Stimulated activated CD8-positive, alpha-beta memory T cell treated with anti-CD3 and anti-CD28 coated beads, Interleukin-4, amount 100 ng/mL, for 1 hour (primary cell): ENCODE measurements at regions not wholly inside any gene's neighbourhood (a gene's known extent, or its start where the extent isn't known, plus 50 kb on each side); places are given as distances from the start of the nearest gene placed in this dataset.

Source experiments
- DNase-seq, 2 donors: peaks; one replicate each; pipeline ENCODE4 v3.0.0-alpha.2; 2020; ENCODE audit warnings: low read depth in 2 of 2, low spot score in 1 of 2

GRCh38 chr11:128266893-128267292, 320.5 kb downstream of the ETS1 start:
- no peak for DNase-seq

GRCh38 chr11:128262463-128263345, 324.7 kb downstream of the ETS1 start:
- DNase-seq, result no peak

GRCh38 chr11:128261011-128261421, 326.3 kb downstream of the ETS1 start:
- no peak for DNase-seq

GRCh38 chr11:128260398-128260797, 327.0 kb downstream of the ETS1 start:
- no peak for DNase-seq

- no peak for DNase-seq
These were observed 327.5 kb downstream of the ETS1 start for GRCh38 chr11:128259816-128260215.

- no peak for DNase-seq
These were observed 332.4 kb downstream of the ETS1 start for GRCh38 chr11:128254941-128255340.

- DNase-seq, result no peak
These were observed 336.2 kb downstream of the ETS1 start for GRCh38 chr11:128251140-128251539.

- no peak for DNase-seq
These were observed 336.9 kb downstream of the ETS1 start for GRCh38 chr11:128250482-128250881.

GRCh38 chr11:128246810-128247594, 340.4 kb downstream of the ETS1 start:
- no peak for DNase-seq

- no peak for DNase-seq
These were observed 341.0 kb downstream of the ETS1 start for GRCh38 chr11:128246364-128246801.

- no peak for DNase-seq
These were observed 342.5 kb downstream of the ETS1 start for GRCh38 chr11:128244871-128245270.

- DNase-seq, result no peak
These were observed 344.9 kb downstream of the ETS1 start for GRCh38 chr11:128242451-128242850.

- no peak for DNase-seq
These were observed 346.8 kb downstream of the ETS1 start for GRCh38 chr11:128240546-128240945.

GRCh38 chr11:128239306-128239705, 348.1 kb downstream of the ETS1 start:
- DNase-seq, result no peak

- no peak for DNase-seq
These were observed 348.7 kb downstream of the ETS1 start for GRCh38 chr11:128238521-128239265.

- no peak for DNase-seq
These were observed 350.6 kb downstream of the ETS1 start for GRCh38 chr11:128236506-128237498.

GRCh38 chr11:128235958-128236357, 351.4 kb downstream of the ETS1 start:
- no peak for DNase-seq

GRCh38 chr11:128235426-128235825, 351.9 kb downstream of the ETS1 start:
- DNase-seq, result no peak

GRCh38 chr11:128234143-128234542, 353.2 kb downstream of the ETS1 start:
- DNase-seq, result no peak

- DNase-seq, result no peak
These were observed 354.8 kb downstream of the ETS1 start for GRCh38 chr11:128232588-128232987.
